H1 (cell line): ENCODE measurements at regions not wholly inside any gene's neighbourhood (a gene's known extent, or its start where the extent isn't known, plus 50 kb on each side); places are given as distances from the start of the nearest gene placed in this dataset.

Source experiments
- CBX5 ChIP-seq: fragments of 300-800, 300-1000 bp; sonication (generic); IDR thresholded peaks from 2 replicates; pipeline ENCODE4 v1.7.1; 2016; ENCODE audit warnings: antibody characterized with exemption, low read length, low read depth
- CEBPB ChIP-seq: IDR thresholded peaks from 2 replicates; pipeline ENCODE4 v1.6.1; 2012; ENCODE audit warnings: low read depth, low read length
- PHF8 ChIP-seq: fragments of 200-600 bp; sonication (generic); conservative IDR thresholded peaks from 2 replicates; pipeline ENCODE4 v1.7.1; 2012; ENCODE audit warnings: low read depth, mild to moderate bottlenecking, inconsistent platforms, low read length, moderate library complexity
- RBBP5 ChIP-seq: IDR thresholded peaks from 2 replicates; pipeline ENCODE4 v1.7.1; 2012; ENCODE audit warnings: low read depth, mild to moderate bottlenecking, inconsistent platforms, low read length, moderate library complexity, borderline replicate concordance
- TAF1 ChIP-seq: IDR thresholded peaks from 2 replicates; pipeline ENCODE4 v1.6.1; 2011; ENCODE audit warnings: mild to moderate bottlenecking, low read depth, low read length
- TF ChIP-seq, protein P1 (sequence below): IDR thresholded peaks from 2 replicates; pipeline ENCODE4 v1.6.1; 2011; ENCODE audit warnings: low read length, improper control_type of control experiment
- TF ChIP-seq, protein P2 (sequence below): fragments of 300-600 bp; sonication (generic); IDR thresholded peaks from 2 replicates; pipeline ENCODE4 v1.7.1; 2012; ENCODE audit warnings: low read length, moderate library complexity, mild to moderate bottlenecking, inconsistent platforms; ENCODE audit not compliant: insufficient replicate concordance

DNA sequence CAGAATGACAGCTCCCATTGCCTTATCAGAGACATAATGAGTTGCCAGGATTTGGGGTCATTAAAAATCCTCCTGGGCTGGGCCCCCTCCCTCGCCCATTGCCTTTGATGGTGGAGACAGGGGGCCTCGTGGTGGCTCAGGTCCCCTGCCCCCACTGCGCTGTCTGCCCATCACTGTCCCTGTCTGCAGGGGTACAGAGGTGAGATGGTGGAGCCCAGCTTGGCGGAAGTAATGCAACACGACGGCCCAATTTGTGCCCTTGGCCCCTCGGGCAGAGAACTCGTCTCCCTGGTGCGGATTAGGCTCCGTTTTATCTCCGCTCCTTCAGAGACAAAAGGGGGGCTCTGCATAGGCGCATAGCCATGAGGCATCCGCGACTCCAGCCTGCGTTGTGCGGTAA is 152.4 kb upstream of the UNC5B start (continued):
- TF ChIP-seq, protein P1, sequence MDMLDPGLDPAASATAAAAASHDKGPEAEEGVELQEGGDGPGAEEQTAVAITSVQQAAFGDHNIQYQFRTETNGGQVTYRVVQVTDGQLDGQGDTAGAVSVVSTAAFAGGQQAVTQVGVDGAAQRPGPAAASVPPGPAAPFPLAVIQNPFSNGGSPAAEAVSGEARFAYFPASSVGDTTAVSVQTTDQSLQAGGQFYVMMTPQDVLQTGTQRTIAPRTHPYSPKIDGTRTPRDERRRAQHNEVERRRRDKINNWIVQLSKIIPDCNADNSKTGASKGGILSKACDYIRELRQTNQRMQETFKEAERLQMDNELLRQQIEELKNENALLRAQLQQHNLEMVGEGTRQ = no peak
- TF ChIP-seq, protein P2, sequence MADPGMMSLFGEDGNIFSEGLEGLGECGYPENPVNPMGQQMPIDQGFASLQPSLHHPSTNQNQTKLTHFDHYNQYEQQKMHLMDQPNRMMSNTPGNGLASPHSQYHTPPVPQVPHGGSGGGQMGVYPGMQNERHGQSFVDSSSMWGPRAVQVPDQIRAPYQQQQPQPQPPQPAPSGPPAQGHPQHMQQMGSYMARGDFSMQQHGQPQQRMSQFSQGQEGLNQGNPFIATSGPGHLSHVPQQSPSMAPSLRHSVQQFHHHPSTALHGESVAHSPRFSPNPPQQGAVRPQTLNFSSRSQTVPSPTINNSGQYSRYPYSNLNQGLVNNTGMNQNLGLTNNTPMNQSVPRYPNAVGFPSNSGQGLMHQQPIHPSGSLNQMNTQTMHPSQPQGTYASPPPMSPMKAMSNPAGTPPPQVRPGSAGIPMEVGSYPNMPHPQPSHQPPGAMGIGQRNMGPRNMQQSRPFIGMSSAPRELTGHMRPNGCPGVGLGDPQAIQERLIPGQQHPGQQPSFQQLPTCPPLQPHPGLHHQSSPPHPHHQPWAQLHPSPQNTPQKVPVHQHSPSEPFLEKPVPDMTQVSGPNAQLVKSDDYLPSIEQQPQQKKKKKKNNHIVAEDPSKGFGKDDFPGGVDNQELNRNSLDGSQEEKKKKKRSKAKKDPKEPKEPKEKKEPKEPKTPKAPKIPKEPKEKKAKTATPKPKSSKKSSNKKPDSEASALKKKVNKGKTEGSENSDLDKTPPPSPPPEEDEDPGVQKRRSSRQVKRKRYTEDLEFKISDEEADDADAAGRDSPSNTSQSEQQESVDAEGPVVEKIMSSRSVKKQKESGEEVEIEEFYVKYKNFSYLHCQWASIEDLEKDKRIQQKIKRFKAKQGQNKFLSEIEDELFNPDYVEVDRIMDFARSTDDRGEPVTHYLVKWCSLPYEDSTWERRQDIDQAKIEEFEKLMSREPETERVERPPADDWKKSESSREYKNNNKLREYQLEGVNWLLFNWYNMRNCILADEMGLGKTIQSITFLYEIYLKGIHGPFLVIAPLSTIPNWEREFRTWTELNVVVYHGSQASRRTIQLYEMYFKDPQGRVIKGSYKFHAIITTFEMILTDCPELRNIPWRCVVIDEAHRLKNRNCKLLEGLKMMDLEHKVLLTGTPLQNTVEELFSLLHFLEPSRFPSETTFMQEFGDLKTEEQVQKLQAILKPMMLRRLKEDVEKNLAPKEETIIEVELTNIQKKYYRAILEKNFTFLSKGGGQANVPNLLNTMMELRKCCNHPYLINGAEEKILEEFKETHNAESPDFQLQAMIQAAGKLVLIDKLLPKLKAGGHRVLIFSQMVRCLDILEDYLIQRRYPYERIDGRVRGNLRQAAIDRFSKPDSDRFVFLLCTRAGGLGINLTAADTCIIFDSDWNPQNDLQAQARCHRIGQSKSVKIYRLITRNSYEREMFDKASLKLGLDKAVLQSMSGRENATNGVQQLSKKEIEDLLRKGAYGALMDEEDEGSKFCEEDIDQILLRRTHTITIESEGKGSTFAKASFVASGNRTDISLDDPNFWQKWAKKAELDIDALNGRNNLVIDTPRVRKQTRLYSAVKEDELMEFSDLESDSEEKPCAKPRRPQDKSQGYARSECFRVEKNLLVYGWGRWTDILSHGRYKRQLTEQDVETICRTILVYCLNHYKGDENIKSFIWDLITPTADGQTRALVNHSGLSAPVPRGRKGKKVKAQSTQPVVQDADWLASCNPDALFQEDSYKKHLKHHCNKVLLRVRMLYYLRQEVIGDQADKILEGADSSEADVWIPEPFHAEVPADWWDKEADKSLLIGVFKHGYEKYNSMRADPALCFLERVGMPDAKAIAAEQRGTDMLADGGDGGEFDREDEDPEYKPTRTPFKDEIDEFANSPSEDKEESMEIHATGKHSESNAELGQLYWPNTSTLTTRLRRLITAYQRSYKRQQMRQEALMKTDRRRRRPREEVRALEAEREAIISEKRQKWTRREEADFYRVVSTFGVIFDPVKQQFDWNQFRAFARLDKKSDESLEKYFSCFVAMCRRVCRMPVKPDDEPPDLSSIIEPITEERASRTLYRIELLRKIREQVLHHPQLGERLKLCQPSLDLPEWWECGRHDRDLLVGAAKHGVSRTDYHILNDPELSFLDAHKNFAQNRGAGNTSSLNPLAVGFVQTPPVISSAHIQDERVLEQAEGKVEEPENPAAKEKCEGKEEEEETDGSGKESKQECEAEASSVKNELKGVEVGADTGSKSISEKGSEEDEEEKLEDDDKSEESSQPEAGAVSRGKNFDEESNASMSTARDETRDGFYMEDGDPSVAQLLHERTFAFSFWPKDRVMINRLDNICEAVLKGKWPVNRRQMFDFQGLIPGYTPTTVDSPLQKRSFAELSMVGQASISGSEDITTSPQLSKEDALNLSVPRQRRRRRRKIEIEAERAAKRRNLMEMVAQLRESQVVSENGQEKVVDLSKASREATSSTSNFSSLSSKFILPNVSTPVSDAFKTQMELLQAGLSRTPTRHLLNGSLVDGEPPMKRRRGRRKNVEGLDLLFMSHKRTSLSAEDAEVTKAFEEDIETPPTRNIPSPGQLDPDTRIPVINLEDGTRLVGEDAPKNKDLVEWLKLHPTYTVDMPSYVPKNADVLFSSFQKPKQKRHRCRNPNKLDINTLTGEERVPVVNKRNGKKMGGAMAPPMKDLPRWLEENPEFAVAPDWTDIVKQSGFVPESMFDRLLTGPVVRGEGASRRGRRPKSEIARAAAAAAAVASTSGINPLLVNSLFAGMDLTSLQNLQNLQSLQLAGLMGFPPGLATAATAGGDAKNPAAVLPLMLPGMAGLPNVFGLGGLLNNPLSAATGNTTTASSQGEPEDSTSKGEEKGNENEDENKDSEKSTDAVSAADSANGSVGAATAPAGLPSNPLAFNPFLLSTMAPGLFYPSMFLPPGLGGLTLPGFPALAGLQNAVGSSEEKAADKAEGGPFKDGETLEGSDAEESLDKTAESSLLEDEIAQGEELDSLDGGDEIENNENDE = no peak
- TF ChIP-seq RBBP5 (no peak), CBX5 (no peak), TAF1 (no peak), CEBPB (no peak), PHF8 (no peak)
